Esophagus muscularis mucosa (tissue), 4 donors: ENCODE measurements at regions not wholly inside any gene's neighbourhood (a gene's known extent, or its start where the extent isn't known, plus 50 kb on each side); places are given as distances from the start of the nearest gene placed in this dataset.

Experiments used
- EP300 ChIP-seq: sonication (generic); formaldehyde crosslinking; IDR thresholded peaks from one replicate; pipeline ENCODE4 v1.6.1; 2017; ENCODE audit warnings: antibody characterized with exemption
- POLR2A ChIP-seq: fragments of 450-650 bp; IDR thresholded peaks from one replicate; pipeline ENCODE4 v1.6.1; 2017; ENCODE audit warnings: antibody characterized with exemption, moderate library complexity, mild to moderate bottlenecking, low read depth
- TF ChIP-seq, protein P1 (sequence below), 3 experiments: fragments of 200-600 bp in 2 of 3; fragments of 450-650 bp in 1 of 3; sonication (generic) in 2 of 3; IDR thresholded peaks; one replicate each; pipeline ENCODE4 v1.5.1; 2017 to 2019; ENCODE audit warnings: antibody characterized with exemption in 3 of 3, mild to moderate bottlenecking in 2 of 3, moderate library complexity in 1 of 3

DNA sequence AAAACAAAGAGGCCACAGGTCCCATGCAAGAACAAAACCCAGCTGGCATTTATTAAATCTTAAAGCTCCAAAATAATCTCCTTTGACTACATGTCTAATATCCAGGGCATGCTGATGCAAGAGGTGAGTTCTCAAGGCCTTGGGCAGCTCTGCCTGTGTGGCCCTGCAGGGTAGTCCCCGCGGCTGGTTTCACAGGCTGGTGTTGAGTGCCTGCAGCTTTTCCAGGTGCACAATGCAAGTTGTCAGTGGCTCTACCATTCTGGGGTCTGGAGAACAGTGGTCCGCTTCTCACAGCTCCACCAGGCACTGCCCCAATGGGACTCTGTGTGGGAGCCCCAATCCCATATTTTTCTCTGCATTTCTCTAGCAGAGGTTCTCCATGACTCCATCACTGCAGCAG, 54.4 kb upstream of the HCN1 start:
- TF ChIP-seq POLR2A: no peak
- TF ChIP-seq, protein P1, sequence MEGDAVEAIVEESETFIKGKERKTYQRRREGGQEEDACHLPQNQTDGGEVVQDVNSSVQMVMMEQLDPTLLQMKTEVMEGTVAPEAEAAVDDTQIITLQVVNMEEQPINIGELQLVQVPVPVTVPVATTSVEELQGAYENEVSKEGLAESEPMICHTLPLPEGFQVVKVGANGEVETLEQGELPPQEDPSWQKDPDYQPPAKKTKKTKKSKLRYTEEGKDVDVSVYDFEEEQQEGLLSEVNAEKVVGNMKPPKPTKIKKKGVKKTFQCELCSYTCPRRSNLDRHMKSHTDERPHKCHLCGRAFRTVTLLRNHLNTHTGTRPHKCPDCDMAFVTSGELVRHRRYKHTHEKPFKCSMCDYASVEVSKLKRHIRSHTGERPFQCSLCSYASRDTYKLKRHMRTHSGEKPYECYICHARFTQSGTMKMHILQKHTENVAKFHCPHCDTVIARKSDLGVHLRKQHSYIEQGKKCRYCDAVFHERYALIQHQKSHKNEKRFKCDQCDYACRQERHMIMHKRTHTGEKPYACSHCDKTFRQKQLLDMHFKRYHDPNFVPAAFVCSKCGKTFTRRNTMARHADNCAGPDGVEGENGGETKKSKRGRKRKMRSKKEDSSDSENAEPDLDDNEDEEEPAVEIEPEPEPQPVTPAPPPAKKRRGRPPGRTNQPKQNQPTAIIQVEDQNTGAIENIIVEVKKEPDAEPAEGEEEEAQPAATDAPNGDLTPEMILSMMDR (IDR thresholded peaks at IDR 0.05): no peak
- TF ChIP-seq EP300: no peak
